ENCODE measurements at regions not wholly inside any gene's neighbourhood (a gene's known extent, or its start where the extent isn't known, plus 50 kb on each side); places are given as distances from the start of the nearest gene placed in this dataset.
A peak's percentile ranks its signal among the peaks of the same experiment; 100 is the strongest.
"Not testable (repeated sequence)": the region's sequence is repeated elsewhere in the genome, so short reads cannot be mapped to it uniquely, and the experiment has no call there.

GRCh38 chr12:89228491-89228890 lies 123.8 kb downstream of the DUSP6 start:
- no peak for DNase-seq (ENCODE audit: low read depth in 3 of 3)

- DNase-seq (ENCODE audit: low read depth in 3 of 3): no peak
These were observed 124.5 kb downstream of the DUSP6 start for GRCh38 chr12:89227774-89228173.

- DNase-seq (ENCODE audit: low read depth in 3 of 3): peak in 1 of 3 donors; percentile 23
These were observed 126.4 kb downstream of the DUSP6 start for GRCh38 chr12:89225808-89226411.

GRCh38 chr12:89225401-89225800 lies 126.9 kb downstream of the DUSP6 start:
- peak; percentile 54 to 80 (median 70) for DNase-seq (ENCODE audit: low read depth in 3 of 3)

- DNase-seq (ENCODE audit: low read depth in 3 of 3): not testable (repeated sequence)
These were observed 129.7 kb downstream of the DUSP6 start for GRCh38 chr12:89222580-89222979.

- no peak for DNase-seq (ENCODE audit: low read depth in 3 of 3)
These were observed 134.8 kb downstream of the DUSP6 start for GRCh38 chr12:89217472-89217871.

GRCh38 chr12:89216211-89216952 lies 135.9 kb downstream of the DUSP6 start:
- DNase-seq (ENCODE audit: low read depth in 3 of 3): no peak

GRCh38 chr12:89215196-89215595 lies 137.1 kb downstream of the DUSP6 start:
- no peak for DNase-seq (ENCODE audit: low read depth in 3 of 3)

GRCh38 chr12:89213747-89214146 lies 138.6 kb downstream of the DUSP6 start:
- no peak for DNase-seq (ENCODE audit: low read depth in 3 of 3)

- no peak for DNase-seq (ENCODE audit: low read depth in 3 of 3)
These were observed 139.2 kb downstream of the DUSP6 start for GRCh38 chr12:89213139-89213538.

- DNase-seq (ENCODE audit: low read depth in 3 of 3): no peak
These were observed 139.9 kb downstream of the DUSP6 start for GRCh38 chr12:89212339-89212771.

- DNase-seq (ENCODE audit: low read depth in 3 of 3): no peak
These were observed 140.8 kb downstream of the DUSP6 start for GRCh38 chr12:89211456-89211855.

- DNase-seq (ENCODE audit: low read depth in 3 of 3): no peak
These were observed 142.0 kb downstream of the DUSP6 start for GRCh38 chr12:89210277-89210676.

- DNase-seq (ENCODE audit: low read depth in 3 of 3): no peak
These were observed 143.6 kb downstream of the DUSP6 start for GRCh38 chr12:89208661-89209096.

GRCh38 chr12:89206390-89206789 lies 145.9 kb downstream of the DUSP6 start:
- no peak for DNase-seq (ENCODE audit: low read depth in 3 of 3)

GRCh38 chr12:89205517-89205916 lies 146.8 kb downstream of the DUSP6 start:
- no peak for DNase-seq (ENCODE audit: low read depth in 3 of 3)

GRCh38 chr12:89203144-89203543 lies 149.2 kb downstream of the DUSP6 start:
- DNase-seq (ENCODE audit: low read depth in 3 of 3): no peak

GRCh38 chr12:89200217-89200616 lies 152.1 kb downstream of the DUSP6 start:
- no peak for DNase-seq (ENCODE audit: low read depth in 3 of 3)

GRCh38 chr12:89195470-89195869 lies 156.8 kb downstream of the DUSP6 start:
- DNase-seq (ENCODE audit: low read depth in 3 of 3): no peak

- no peak for DNase-seq (ENCODE audit: low read depth in 3 of 3)
These were observed 157.6 kb downstream of the DUSP6 start for GRCh38 chr12:89194683-89195082.

GRCh38 chr12:89192429-89192828 lies 159.9 kb downstream of the DUSP6 start:
- DNase-seq (ENCODE audit: low read depth in 3 of 3): no peak

GRCh38 chr12:89191597-89191996 lies 160.7 kb downstream of the DUSP6 start:
- DNase-seq (ENCODE audit: low read depth in 3 of 3): not testable (repeated sequence)

GRCh38 chr12:89189448-89189847 lies 162.9 kb downstream of the DUSP6 start:
- DNase-seq (ENCODE audit: low read depth in 3 of 3): no peak
